SU-DHL-6 (cell line): ENCODE measurements at regions not wholly inside any gene's neighbourhood (a gene's known extent, or its start where the extent isn't known, plus 50 kb on each side); places are given as distances from the start of the nearest gene placed in this dataset.

Experiments
- CTCF ChIP-seq: fragments of 200-600 bp; sonication (generic); IDR thresholded peaks from one replicate; pipeline ENCODE4 v1.5.1; 2017; ENCODE audit warnings: antibody characterized with exemption, mild to moderate bottlenecking, low read length, moderate library complexity; ENCODE audit not compliant: insufficient read depth, poor library complexity, severe bottlenecking
- EZH2phosphoT487 ChIP-seq: fragments of 200-600 bp; sonication (generic), shearing (Covaris generic); conservative IDR thresholded peaks from 2 replicates; pipeline ENCODE4 v1.6.1; 2018; ENCODE audit warnings: mild to moderate bottlenecking, antibody characterized with exemption, low read length, moderate library complexity, mixed read lengths

- no peak for TF ChIP-seq CTCF
- TF ChIP-seq EZH2phosphoT487: no peak
Observed at GRCh38 chr4:32454482-32454881, 1734.3 kb downstream of the PCDH7 start.
